ENCODE measurements at regions not wholly inside any gene's neighbourhood (a gene's known extent, or its start where the extent isn't known, plus 50 kb on each side); places are given as distances from the start of the nearest gene placed in this dataset.
A peak's percentile ranks its signal among the peaks of the same experiment; 100 is the strongest.
"Not testable (repeated sequence)": the region's sequence is repeated elsewhere in the genome, so short reads cannot be mapped to it uniquely, and the experiment has no call there.

DNA sequence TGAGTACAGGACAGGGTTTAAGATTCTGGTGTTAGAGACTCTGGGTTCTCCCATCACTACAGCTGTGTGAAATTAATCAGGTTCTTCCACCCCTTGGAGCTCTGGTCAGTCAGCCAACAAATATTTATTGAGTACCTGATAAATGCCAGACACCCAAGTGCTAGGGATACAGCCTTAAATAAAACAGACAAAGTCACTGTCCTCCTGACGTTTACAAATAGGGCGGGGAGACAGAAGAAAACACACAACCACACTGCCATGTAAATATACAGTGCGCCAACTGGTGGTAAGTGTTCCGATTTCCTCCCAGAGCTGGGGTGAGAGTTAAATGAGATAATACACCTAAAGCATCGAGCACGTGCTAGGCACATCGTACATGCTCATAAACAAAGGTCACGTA is 121.0 kb downstream of the COPRS start:
- H3K36me3 ChIP-seq (ENCODE audit: control insufficient read depth, insufficient read depth, low read length) = no peaks in the 10 kb centered on the region

DNA sequence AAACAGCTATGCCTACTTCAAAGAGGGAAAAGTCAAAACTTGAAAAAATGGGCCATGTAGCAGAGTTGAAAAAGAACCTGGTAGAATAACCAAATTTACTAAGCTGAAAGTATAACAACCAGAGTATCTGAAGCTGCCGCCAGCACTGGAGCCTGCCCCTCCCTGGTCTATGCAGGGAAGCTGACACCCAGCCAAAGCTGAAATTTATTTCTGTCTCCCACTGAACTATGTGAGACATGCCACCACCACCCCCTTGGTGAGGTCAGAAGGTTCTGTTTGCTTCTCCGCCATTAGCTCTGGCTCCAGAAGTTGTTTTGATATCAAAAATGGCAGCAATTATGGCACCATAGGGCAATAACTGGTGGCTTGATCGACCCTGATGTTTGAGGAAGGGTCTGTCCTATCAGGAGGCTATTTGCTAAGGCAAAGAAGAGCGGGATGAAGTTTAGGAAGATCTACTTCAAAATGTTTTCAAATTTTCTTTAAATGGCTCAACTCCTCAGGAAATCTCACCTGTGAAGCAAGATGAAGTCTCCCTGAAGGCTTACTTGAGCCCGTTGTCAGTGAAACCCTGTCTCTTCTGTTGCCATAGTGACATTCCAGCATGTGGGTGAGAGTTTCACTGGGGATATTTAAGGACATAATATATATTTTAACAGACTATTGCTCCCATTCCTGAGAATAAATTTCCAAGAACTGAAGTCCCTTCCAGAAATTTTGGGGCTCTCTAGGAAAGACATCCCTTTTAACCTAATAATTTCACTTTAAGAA is 122.0 kb downstream of the COPRS start:
- peak; percentile 20 for DNase-seq
- Histone ChIP-seq H3K27ac (ENCODE audit: low read length) (no peak overlapping the region), H3K9me3 (replicated peaks; ENCODE audit: control insufficient read depth, low read depth, low read length) (no peaks in the 10 kb centered on the region), H3K4me3 (ENCODE audit: low read length) (no peak overlapping the region), H3K36me3 (ENCODE audit: control insufficient read depth, insufficient read depth, low read length) (no peaks in the 10 kb centered on the region), H3K27me3 (ENCODE audit: control insufficient read depth, insufficient read depth, low read length) (no peaks in the 10 kb centered on the region), H3K4me1 (ENCODE audit: control insufficient read depth, insufficient read depth, low read length) (peaks cover 10% of the 10 kb centered on the region)
- WGBS (ENCODE audit: insufficient coverage) = 80% methylated on average over 1 of the region's 5 CpGs

More for the DNA sequence above, 121.0 kb downstream of the COPRS start:
- 57% methylated on average over 4 of the region's 8 CpGs for WGBS (ENCODE audit: insufficient coverage)
- H3K27ac ChIP-seq (ENCODE audit: low read length) = no peak overlapping the region
- peaks cover 10% of the 10 kb centered on the region for H3K4me1 ChIP-seq (ENCODE audit: control insufficient read depth, insufficient read depth, low read length)
- H3K4me3 ChIP-seq (ENCODE audit: low read length) = no peak overlapping the region
- H3K27me3 ChIP-seq (ENCODE audit: control insufficient read depth, insufficient read depth, low read length) = no peaks in the 10 kb centered on the region
- DNase-seq = no peak
- H3K9me3 ChIP-seq (replicated peaks; ENCODE audit: control insufficient read depth, low read depth, low read length) = no peaks in the 10 kb centered on the region

DNA sequence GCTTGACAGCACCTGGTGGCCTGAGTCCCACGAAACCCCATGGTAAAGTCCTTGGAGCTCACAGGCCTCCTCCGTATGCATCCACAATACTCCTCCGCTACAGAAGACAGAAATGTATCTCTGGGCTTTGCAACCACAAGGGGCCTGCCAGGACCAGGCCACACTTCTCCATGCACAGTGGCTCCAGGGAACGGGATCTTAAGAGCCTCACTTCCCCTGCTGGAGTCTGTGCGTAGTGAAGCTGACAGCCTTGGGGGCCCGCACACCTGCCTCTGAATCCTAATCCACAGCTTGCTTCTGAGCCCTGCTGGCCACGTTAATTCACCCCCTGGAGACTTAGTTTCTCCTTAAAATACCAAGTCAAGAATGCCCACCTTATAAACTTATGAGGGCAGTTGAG is 125.7 kb downstream of the COPRS start:
- no peak overlapping the region for H3K27ac ChIP-seq (ENCODE audit: low read length)
- peaks cover 2% of the 10 kb centered on the region for H3K4me1 ChIP-seq (ENCODE audit: control insufficient read depth, insufficient read depth, low read length)
- H3K9me3 ChIP-seq (replicated peaks; ENCODE audit: control insufficient read depth, low read depth, low read length) = no peaks in the 10 kb centered on the region
- DNase-seq = no peak
- H3K36me3 ChIP-seq (ENCODE audit: control insufficient read depth, insufficient read depth, low read length) = no peaks in the 10 kb centered on the region
- no peaks in the 10 kb centered on the region for H3K27me3 ChIP-seq (ENCODE audit: control insufficient read depth, insufficient read depth, low read length)
- 46% methylated on average over 7 of the region's 7 CpGs for WGBS (ENCODE audit: insufficient coverage)
- H3K4me3 ChIP-seq (ENCODE audit: low read length) = no peak overlapping the region

DNA sequence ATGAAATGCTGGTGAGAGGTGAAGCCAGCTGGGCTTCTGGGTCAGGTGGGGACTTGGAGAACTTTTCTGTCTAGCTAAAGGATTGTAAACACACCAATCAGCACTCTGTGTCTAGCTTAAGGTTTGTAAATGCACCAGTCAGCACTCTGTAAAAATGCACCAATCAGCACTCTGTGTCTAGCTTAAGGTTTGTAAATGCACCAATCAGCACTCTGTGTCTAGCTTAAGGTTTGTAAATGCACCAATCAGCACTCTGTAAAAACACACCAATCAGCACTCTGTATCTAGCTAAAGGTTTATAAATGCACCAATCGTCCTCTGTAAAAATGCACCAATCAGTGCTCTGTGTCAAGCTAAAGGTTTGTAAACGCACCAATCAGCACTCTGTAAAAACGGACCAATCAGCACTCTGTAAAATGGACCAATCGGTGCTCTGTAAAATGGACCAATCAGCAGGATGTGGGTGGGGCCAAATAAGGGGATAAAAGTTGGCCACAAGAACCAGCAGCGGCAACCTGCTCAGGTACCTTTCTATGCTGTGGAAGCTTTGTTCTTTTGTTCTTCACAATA is 127.4 kb downstream of the COPRS start:
- H3K4me1 ChIP-seq (ENCODE audit: control insufficient read depth, insufficient read depth, low read length); H3K4me3 ChIP-seq (ENCODE audit: low read length); H3K36me3 ChIP-seq (ENCODE audit: control insufficient read depth, insufficient read depth, low read length); H3K27me3 ChIP-seq (ENCODE audit: control insufficient read depth, insufficient read depth, low read length); H3K9me3 ChIP-seq (replicated peaks; ENCODE audit: control insufficient read depth, low read depth, low read length); DNase-seq; H3K27ac ChIP-seq (ENCODE audit: low read length): not testable (repeated sequence)
- WGBS (ENCODE audit: insufficient coverage) = 100% methylated on average over 2 of the region's 5 CpGs

DNA sequence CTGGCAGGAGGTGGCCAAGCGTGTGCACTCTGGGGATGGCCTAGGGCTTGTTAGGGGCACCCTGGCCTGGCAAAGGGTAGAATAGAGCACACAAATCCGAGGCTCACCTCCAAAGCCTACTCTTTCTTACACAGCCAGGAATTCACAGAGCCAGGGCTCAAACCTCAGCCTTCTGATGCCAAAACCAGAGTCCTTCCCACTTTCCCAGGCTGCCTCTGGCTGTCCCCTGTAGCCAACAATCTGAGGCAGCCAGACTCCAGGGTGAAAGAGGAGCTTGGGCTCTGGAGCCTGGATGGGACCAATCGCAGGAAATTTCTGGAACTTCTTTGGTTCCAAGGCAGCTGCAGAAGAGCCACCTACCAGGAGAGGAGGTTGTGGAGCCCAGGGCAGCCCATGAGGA is 127.9 kb downstream of the COPRS start:
- no peaks in the 10 kb centered on the region for H3K9me3 ChIP-seq (replicated peaks; ENCODE audit: control insufficient read depth, low read depth, low read length)
- no peak overlapping the region for H3K4me3 ChIP-seq (ENCODE audit: low read length)
- no peaks in the 10 kb centered on the region for H3K36me3 ChIP-seq (ENCODE audit: control insufficient read depth, insufficient read depth, low read length)
- peaks cover 2% of the 10 kb centered on the region for H3K4me1 ChIP-seq (ENCODE audit: control insufficient read depth, insufficient read depth, low read length)
- 33% methylated on average over 2 of the region's 3 CpGs for WGBS (ENCODE audit: insufficient coverage)
- no peak overlapping the region for H3K27ac ChIP-seq (ENCODE audit: low read length)
- no peaks in the 10 kb centered on the region for H3K27me3 ChIP-seq (ENCODE audit: control insufficient read depth, insufficient read depth, low read length)
- peak; percentile 54 for DNase-seq

DNA sequence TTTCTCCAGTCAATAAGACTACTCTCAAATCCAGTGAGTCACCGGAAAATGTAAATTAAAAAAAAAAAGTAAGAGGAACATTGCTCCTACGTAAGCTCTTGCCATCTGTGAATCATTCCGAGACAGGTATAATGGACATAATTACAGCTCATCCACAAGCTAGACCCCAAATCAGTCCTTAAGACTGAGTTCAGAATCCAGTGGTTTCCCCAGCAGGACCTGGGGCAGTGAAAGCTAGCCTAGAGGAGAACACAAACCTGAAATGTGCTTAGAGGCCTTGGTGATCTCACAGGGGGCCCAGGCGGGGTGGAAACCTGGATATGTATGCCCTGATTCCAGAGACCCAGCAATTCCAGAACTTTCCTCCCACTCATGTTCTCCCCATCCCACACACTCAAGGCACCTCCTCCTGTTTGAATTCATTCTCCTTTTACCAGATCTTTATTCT is 132.0 kb downstream of the COPRS start:
- Histone ChIP-seq H3K36me3 (ENCODE audit: control insufficient read depth, insufficient read depth, low read length) (no peaks in the 10 kb centered on the region), H3K9me3 (replicated peaks; ENCODE audit: control insufficient read depth, low read depth, low read length) (no peaks in the 10 kb centered on the region), H3K4me3 (ENCODE audit: low read length) (no peak overlapping the region), H3K27ac (ENCODE audit: low read length) (no peak overlapping the region), H3K4me1 (ENCODE audit: control insufficient read depth, insufficient read depth, low read length) (peaks cover 10% of the 10 kb centered on the region), H3K27me3 (ENCODE audit: control insufficient read depth, insufficient read depth, low read length) (peaks cover 3% of the 10 kb centered on the region)
- no peak for DNase-seq
- 20% methylated on average over 1 of the region's 4 CpGs for WGBS (ENCODE audit: insufficient coverage)

DNA sequence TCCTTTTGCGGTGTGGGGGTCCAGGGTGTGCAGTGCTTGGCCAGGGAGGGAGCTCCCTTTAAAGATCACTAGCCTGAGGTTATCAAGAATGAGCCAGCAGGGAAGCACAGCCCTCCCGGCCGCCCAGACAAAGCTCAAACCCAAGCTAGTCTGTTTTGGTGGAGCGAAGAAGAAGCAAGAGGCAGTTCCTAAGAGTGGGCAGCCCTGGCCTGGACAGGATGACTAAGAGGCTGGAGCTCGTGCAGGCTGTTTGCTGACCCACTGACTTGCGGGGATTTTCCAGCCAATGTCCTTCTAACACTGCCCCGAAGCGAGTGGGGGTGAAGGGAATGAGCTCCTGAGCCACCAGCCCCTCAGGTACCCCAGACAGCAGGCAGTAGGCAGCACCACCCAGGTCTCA is 134.4 kb downstream of the COPRS start:
- H3K36me3 ChIP-seq (ENCODE audit: control insufficient read depth, insufficient read depth, low read length) = no peaks in the 10 kb centered on the region
- H3K27me3 ChIP-seq (ENCODE audit: control insufficient read depth, insufficient read depth, low read length) = peaks cover 3% of the 10 kb centered on the region
- no peak for DNase-seq
- 79% methylated on average over 5 of the region's 8 CpGs for whole genome bisulfite sequencing (ENCODE audit: insufficient coverage)
- H3K27ac ChIP-seq (ENCODE audit: low read length) = no peak overlapping the region
- no peaks in the 10 kb centered on the region for H3K9me3 ChIP-seq (replicated peaks; ENCODE audit: control insufficient read depth, low read depth, low read length)
- H3K4me1 ChIP-seq (ENCODE audit: control insufficient read depth, insufficient read depth, low read length) = peaks cover 11% of the 10 kb centered on the region
- no peak overlapping the region for H3K4me3 ChIP-seq (ENCODE audit: low read length)

DNA sequence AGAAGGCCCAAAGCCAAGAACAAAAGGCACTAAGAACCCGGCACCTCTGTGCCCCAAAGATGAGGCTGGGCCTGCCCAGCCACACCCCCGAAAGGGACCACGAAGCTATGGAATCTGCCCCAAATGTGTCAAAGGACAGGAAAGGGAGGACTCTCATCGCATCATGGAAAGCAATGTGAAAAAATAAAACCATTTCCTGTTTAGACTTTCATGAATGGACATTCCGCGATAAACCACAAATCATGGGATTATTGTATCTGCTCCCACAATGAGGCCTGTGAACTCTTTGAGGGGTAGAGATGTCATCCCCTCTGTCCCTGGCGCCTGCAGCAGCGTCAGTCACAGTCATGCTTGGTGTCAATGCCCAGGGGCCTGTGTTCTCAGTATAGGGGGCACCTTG is 135.0 kb downstream of the COPRS start:
- DNase-seq = peak; percentile 31
- Histone ChIP-seq H3K27ac (ENCODE audit: low read length) (no peak overlapping the region), H3K9me3 (replicated peaks; ENCODE audit: control insufficient read depth, low read depth, low read length) (no peaks in the 10 kb centered on the region), H3K4me1 (ENCODE audit: control insufficient read depth, insufficient read depth, low read length) (peaks cover 11% of the 10 kb centered on the region), H3K4me3 (ENCODE audit: low read length) (no peak overlapping the region), H3K36me3 (ENCODE audit: control insufficient read depth, insufficient read depth, low read length) (no peaks in the 10 kb centered on the region), H3K27me3 (ENCODE audit: control insufficient read depth, insufficient read depth, low read length) (peaks cover 3% of the 10 kb centered on the region)
- 70% methylated on average over 4 of the region's 8 CpGs for WGBS (ENCODE audit: insufficient coverage)

DNA sequence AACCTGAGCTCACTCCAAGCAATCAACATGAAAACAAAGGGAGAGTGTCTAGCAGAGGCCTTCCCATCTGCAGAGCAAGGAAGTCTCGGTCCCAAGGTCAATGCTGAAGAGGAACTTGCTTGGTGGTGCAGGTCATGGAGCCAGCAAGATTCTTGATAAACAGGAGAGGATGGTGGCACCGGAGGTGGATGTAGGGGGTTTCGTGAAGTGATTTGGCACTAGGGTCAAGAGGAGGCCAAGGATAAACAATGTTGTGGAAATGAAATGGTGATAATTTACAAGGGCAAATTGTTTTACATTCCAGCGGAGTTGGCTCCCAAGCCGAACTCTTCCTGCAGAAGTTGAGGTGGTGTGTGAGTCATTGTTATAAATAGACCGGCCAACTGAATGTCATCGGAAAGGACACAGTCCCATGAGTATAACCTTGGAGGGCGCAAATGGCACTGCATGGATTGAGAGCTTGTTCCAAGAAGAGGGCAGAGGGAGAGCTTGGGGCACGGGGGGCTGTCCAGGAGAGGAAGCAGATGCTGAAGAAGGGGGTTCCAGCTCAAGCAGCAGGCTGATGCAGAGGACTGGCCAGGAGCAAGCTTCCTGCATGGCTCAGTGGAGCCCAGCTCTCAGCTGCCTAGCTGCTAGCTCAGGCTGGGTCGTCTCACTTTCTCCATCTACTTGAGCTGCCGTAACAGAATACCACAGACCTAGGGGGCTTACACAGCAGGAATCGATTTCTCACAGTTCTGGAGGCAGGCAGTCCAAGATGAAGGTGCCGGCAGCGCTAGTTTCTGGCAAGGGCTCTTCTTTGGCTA is 136.6 kb downstream of the COPRS start:
- Histone ChIP-seq H3K9me3 (replicated peaks; ENCODE audit: control insufficient read depth, low read depth, low read length) (no peaks in the 10 kb centered on the region), H3K4me1 (ENCODE audit: control insufficient read depth, insufficient read depth, low read length) (peaks cover 11% of the 10 kb centered on the region), H3K4me3 (ENCODE audit: low read length) (no peak overlapping the region), H3K36me3 (ENCODE audit: control insufficient read depth, insufficient read depth, low read length) (no peaks in the 10 kb centered on the region), H3K27ac (ENCODE audit: low read length) (peak overlapping the region; percentile 51), H3K27me3 (ENCODE audit: control insufficient read depth, insufficient read depth, low read length) (peaks cover 3% of the 10 kb centered on the region)
- DNase-seq = peak; percentile 27
- 76% methylated on average over 12 of the region's 14 CpGs for WGBS (ENCODE audit: insufficient coverage)

DNA sequence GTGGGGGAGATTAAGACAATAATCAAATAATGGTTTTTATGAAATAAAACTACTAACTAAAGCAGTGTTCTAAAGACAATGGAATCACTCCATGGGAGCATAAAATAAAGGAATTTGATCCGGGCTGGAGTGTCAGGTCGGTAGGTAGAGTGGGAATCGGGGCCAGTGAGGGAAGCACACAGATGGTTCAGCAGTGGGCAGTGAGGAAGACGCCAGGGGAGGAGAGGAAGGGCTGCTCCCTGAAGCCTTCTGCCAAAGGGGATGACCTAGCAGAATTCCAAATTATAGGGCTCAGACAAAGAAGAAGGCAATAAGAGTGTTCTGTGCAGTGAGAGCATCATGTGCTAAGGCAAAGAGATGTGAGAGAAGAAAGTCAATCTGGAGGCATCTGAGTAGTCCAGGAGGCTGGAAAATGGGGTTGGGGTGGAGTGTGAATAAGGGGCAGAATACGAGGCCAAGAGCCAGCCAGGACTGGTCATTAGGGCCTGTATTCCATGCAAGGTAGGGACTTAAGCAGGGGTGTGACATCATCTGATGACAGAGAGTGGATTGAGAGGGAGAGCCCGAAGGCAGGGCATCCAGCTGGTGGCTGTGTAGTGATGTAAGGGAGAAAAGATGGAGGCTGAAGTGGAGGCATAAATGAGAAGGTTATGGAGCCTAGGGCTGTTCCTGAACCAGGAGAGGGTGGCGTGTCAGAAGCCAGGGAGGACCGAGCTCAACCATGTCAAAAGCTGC is 137.6 kb downstream of the COPRS start:
- H3K36me3 ChIP-seq (ENCODE audit: control insufficient read depth, insufficient read depth, low read length) = no peaks in the 10 kb centered on the region
- no peak overlapping the region for H3K27ac ChIP-seq (ENCODE audit: low read length)
- H3K4me3 ChIP-seq (ENCODE audit: low read length) = no peak overlapping the region
- 75% methylated on average over 8 of the region's 8 CpGs for WGBS (ENCODE audit: insufficient coverage)
- no peak for DNase-seq
- peaks cover 3% of the 10 kb centered on the region for H3K27me3 ChIP-seq (ENCODE audit: control insufficient read depth, insufficient read depth, low read length)
- no peaks in the 10 kb centered on the region for H3K9me3 ChIP-seq (replicated peaks; ENCODE audit: control insufficient read depth, low read depth, low read length)
- H3K4me1 ChIP-seq (ENCODE audit: control insufficient read depth, insufficient read depth, low read length) = peaks cover 11% of the 10 kb centered on the region
